ENCODE measurements at regions not wholly inside any gene's neighbourhood (a gene's known extent, or its start where the extent isn't known, plus 50 kb on each side); places are given as distances from the start of the nearest gene placed in this dataset.

- TF ChIP-seq CTCF (conservative IDR thresholded peaks at IDR 0.05; ENCODE audit: low read depth in 2 of 2) (no peak), ETS1 (IDR thresholded peaks at IDR 0.05) (no peak), POLR2AphosphoS5 (IDR thresholded peaks at IDR 0.05; ENCODE audit: low read depth) (no peak), EZH2phosphoT487 (IDR thresholded peaks at IDR 0.05; ENCODE audit: unreplicated experiment) (no peak), EZH2 (IDR thresholded peaks at IDR 0.05; ENCODE audit: low read depth, unreplicated experiment) (no peak), STAT1 (IDR thresholded peaks at IDR 0.05; ENCODE audit: unreplicated experiment) (no peak), REST (IDR thresholded peaks at IDR 0.05; ENCODE audit: unreplicated experiment) (no peak), CREB1 (CRISPR knock-in tag; IDR thresholded peaks at IDR 0.05; ENCODE audit: low read depth) (no peak), NANOG (IDR thresholded peaks at IDR 0.05; ENCODE audit: borderline replicate concordance) (no peak), JUNB (IDR thresholded peaks at IDR 0.05; ENCODE audit: unreplicated experiment) (no peak)
These were observed 135.3 kb upstream of the VIPR2 start for GRCh38 chr7:159280008-159280407.

All from GM23338 (cell line).